CD14-positive monocyte (primary cell): ENCODE measurements at regions not wholly inside any gene's neighbourhood (a gene's known extent, or its start where the extent isn't known, plus 50 kb on each side); places are given as distances from the start of the nearest gene placed in this dataset.

Experiments used
- DNase-seq, 3 donors: peaks; one replicate each; pipeline ENCODE4 v3.0.0-alpha.2; 2011 to 2022
- H2AFZ ChIP-seq: 2 replicates; pipeline ENCODE4 v1.6.0; 2012; ENCODE audit warnings: mild to moderate bottlenecking, low read depth, low read length, inconsistent platforms; ENCODE audit not compliant: insufficient read depth, poor library complexity, severe bottlenecking
- H3K27ac ChIP-seq, 2 donors: 1 replicate in 1 of 2; 2 replicates in 1 of 2; pipeline ENCODE4 v1.5.1; 2012 to 2013; ENCODE audit warnings: low read length in 2 of 2, control low read depth in 1 of 2, inconsistent platforms in 1 of 2, low read depth in 1 of 2, mild to moderate bottlenecking in 1 of 2
- H3K27me3 ChIP-seq, 2 donors: one replicate each; pipeline versions ENCODE4 v1.6.0 to v1.6.1; 2011 to 2013; ENCODE audit warnings: low read length in 2 of 2; ENCODE audit not compliant: control insufficient read depth in 2 of 2, insufficient read depth in 2 of 2
- H3K36me3 ChIP-seq, 2 donors: replicated peaks in 1 of 2; 1 replicate in 1 of 2; 2 replicates in 1 of 2; pipeline versions ENCODE4 v1.5.1 to v1.6.1; 2012 to 2013; ENCODE audit warnings: low read length in 2 of 2, control low read depth in 1 of 2, inconsistent platforms in 1 of 2, mild to moderate bottlenecking in 1 of 2; ENCODE audit not compliant: insufficient read depth in 2 of 2, control insufficient read depth in 1 of 2
- H3K4me1 ChIP-seq, 2 donors: 1 replicate in 1 of 2; 2 replicates in 1 of 2; pipeline versions ENCODE4 v1.5.1 to v1.6.1; 2012 to 2013; ENCODE audit warnings: low read length in 2 of 2, control low read depth in 1 of 2, inconsistent platforms in 1 of 2, mild to moderate bottlenecking in 1 of 2, moderate library complexity in 1 of 2; ENCODE audit not compliant: insufficient read depth in 2 of 2, control insufficient read depth in 1 of 2
- H3K4me2 ChIP-seq: replicated peaks from 2 replicates; pipeline ENCODE3; 2012; ENCODE audit warnings: low read length, moderate library complexity, mild to moderate bottlenecking; ENCODE audit not compliant: poor library complexity, severe bottlenecking; ENCODE audit errors: extremely low read depth
- H3K4me3 ChIP-seq, 3 experiments: fragments of 200-600 bp in 1 of 3; sonication (generic) in 1 of 3; replicated peaks in 1 of 3; 1 replicate in 2 of 3; 2 replicates in 1 of 3; pipeline ENCODE4 v1.5.1; 2011 to 2013; ENCODE audit warnings: low read length in 3 of 3, mild to moderate bottlenecking in 3 of 3, control low read depth in 2 of 3, low read depth in 2 of 3, inconsistent platforms in 1 of 3, moderate library complexity in 1 of 3
- H3K79me2 ChIP-seq: 2 replicates; pipeline ENCODE4 v1.6.0; 2012; ENCODE audit warnings: mild to moderate bottlenecking, control low read depth, inconsistent platforms, low read length, moderate library complexity; ENCODE audit not compliant: insufficient read depth
- H3K9ac ChIP-seq: 2 replicates; pipeline ENCODE4 v1.6.0; 2017; ENCODE audit warnings: low read length, mild to moderate bottlenecking; ENCODE audit not compliant: insufficient read depth, poor library complexity, severe bottlenecking
- H3K9me3 ChIP-seq, 2 donors: replicated peaks in 1 of 2; 1 replicate in 1 of 2; 2 replicates in 1 of 2; pipeline versions ENCODE4 v1.5.1 to v1.6.1; 2012 to 2013; ENCODE audit warnings: low read length in 2 of 2, control low read depth in 1 of 2; ENCODE audit not compliant: control insufficient read depth in 1 of 2, insufficient read depth in 1 of 2
- H4K20me1 ChIP-seq: 2 replicates; pipeline ENCODE4 v1.6.0; 2012; ENCODE audit warnings: mild to moderate bottlenecking, low read length, control low read depth, moderate library complexity; ENCODE audit not compliant: insufficient read depth
- H3K27ac Mint-ChIP-seq, 7 donors: one replicate each; pipeline ENCODE4 v1.8.0; 2020; ENCODE audit warnings: mild to moderate bottlenecking in 7 of 7, mixed read lengths in 7 of 7, moderate library complexity in 6 of 7, inconsistent platforms in 2 of 7
- H3K27me3 Mint-ChIP-seq, 3 donors: one replicate each; pipeline ENCODE4 v1.8.0; 2021 to 2022; ENCODE audit warnings: low read depth in 3 of 3, mild to moderate bottlenecking in 3 of 3, mixed read lengths in 3 of 3, moderate library complexity in 3 of 3, inconsistent platforms in 1 of 3
- H3K36me3 Mint-ChIP-seq, 2 donors: one replicate each; pipeline ENCODE4 v1.8.0; 2020; ENCODE audit warnings: mixed read lengths in 2 of 2, inconsistent platforms in 1 of 2, mild to moderate bottlenecking in 1 of 2
- H3K4me1 Mint-ChIP-seq: one replicate; pipeline ENCODE4 v1.8.0; 2020; ENCODE audit warnings: mild to moderate bottlenecking, mixed read lengths
- H3K4me3 Mint-ChIP-seq, 2 donors: one replicate each; pipeline ENCODE4 v1.8.0; 2020; ENCODE audit warnings: mild to moderate bottlenecking in 2 of 2, mixed read lengths in 2 of 2, moderate library complexity in 1 of 2
- H3K9me3 Mint-ChIP-seq, 7 donors: one replicate each; pipeline ENCODE4 v1.8.0; 2020 to 2022; ENCODE audit warnings: mixed read lengths in 7 of 7, mild to moderate bottlenecking in 6 of 7, moderate library complexity in 6 of 7, inconsistent platforms in 2 of 7
- WGBS: methylation state at CpG from one replicate; pipeline ENCODE4 v1.1.5; 2013; ENCODE audit warnings: missing lambda C conversion rate; ENCODE audit not compliant: insufficient coverage; 5-methylcytosine and 5-hydroxymethylcytosine counted together
- intact Hi-C, 2 donors: fragments of 100-400 bp; cut with micrococcal nuclease; formaldehyde crosslinking; loops; one replicate each; pipeline versions ENCODE4 v1.15.0 to v1.15.1; 2023
- TF ChIP-seq, protein P1 (sequence below): fragments of 200-600 bp; IDR thresholded peaks from one replicate; pipeline ENCODE4 v1.8.0; 2022; ENCODE audit warnings: antibody characterized with exemption, mild to moderate bottlenecking

DNA sequence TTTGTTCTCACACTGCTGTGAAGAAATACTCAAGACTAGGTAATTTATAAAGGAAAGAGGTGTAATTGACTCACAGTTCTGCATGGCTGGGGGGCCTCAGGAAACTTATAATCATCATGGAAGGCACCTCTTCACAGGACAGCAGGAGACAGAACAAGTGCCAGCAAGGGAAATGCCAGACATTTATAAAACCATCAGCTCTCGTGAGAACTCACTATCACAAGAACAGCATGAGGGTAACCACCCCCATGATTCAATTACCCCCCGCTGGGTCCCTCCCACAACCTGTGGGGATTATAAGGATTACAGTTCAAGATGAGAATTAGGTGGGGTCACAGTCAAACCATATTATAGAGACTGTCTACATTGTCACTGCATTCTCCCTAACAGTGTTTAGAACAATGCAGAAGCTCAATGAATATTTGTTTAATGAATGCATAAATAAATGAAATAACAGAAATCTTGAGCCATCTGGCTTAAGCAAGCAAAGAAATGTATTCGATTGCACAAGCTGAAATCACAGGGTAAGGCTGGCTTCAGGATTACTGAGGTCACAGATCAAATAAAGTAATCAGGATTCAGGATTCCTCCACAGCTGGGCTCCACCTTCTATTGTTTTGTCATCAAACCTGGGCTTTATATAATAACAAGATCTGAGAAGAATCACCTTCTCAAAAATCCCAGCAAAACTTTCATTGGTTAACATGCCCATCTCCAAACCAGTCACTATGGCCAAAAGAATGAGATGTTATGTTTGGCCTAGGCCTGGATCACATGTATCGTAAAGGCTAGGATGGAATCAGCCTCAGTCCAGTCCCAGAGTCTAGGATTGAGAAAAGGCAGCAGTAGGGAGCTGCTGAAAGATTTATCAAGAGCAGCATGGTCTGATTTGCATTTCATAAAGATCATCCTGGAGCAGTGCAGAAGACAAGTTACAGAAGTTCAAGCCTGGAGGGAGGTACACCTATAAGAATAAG lies 137.8 kb upstream of the UBASH3B start:
- Histone ChIP-seq H3K9me3 (no peaks in the 10 kb centered on the region), H3K4me1 (no peaks in the 10 kb centered on the region), H2AFZ (no peak overlapping the region), H4K20me1 (no peaks in the 10 kb centered on the region), H3K4me2 (no peak overlapping the region), H3K27me3 (no peaks in the 10 kb centered on the region), H3K4me3 (no peak overlapping the region), H3K79me2 (no peaks in the 10 kb centered on the region), H3K9ac (no peak overlapping the region), H3K36me3 (no peaks in the 10 kb centered on the region), H3K27ac (no peak overlapping the region)
- Mint-ChIP-seq H3K4me3 (no peak overlapping the region), H3K27ac (no peak overlapping the region), H3K9me3 (peaks cover 0 to 4% (median 0%) of the 10 kb centered on the region in 7 donors), H3K36me3 (no peaks in the 10 kb centered on the region), H3K4me1 (peaks cover 2% of the 10 kb centered on the region), H3K27me3 (peaks cover 0 to 3% (median 0%) of the 10 kb centered on the region in 3 donors)
- 88% methylated on average over 1 of the region's 4 CpGs for WGBS
- no peak for DNase-seq
- intact Hi-C loops = no loop called here
- TF ChIP-seq, protein P1, sequence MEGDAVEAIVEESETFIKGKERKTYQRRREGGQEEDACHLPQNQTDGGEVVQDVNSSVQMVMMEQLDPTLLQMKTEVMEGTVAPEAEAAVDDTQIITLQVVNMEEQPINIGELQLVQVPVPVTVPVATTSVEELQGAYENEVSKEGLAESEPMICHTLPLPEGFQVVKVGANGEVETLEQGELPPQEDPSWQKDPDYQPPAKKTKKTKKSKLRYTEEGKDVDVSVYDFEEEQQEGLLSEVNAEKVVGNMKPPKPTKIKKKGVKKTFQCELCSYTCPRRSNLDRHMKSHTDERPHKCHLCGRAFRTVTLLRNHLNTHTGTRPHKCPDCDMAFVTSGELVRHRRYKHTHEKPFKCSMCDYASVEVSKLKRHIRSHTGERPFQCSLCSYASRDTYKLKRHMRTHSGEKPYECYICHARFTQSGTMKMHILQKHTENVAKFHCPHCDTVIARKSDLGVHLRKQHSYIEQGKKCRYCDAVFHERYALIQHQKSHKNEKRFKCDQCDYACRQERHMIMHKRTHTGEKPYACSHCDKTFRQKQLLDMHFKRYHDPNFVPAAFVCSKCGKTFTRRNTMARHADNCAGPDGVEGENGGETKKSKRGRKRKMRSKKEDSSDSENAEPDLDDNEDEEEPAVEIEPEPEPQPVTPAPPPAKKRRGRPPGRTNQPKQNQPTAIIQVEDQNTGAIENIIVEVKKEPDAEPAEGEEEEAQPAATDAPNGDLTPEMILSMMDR = no peak

- H3K4me1 ChIP-seq = no peaks in the 10 kb centered on the region
- H3K36me3 ChIP-seq = no peaks in the 10 kb centered on the region
- 70% methylated on average over 1 of the region's 2 CpGs for WGBS
- Mint-ChIP-seq H3K27ac (no peak overlapping the region), H3K9me3 (peaks cover 0 to 4% (median 0%) of the 10 kb centered on the region in 7 donors), H3K4me3 (no peak overlapping the region), H3K4me1 (peaks cover 2% of the 10 kb centered on the region), H3K36me3 (no peaks in the 10 kb centered on the region), H3K27me3 (no peaks in the 10 kb centered on the region)
- no peak overlapping the region for H3K4me2 ChIP-seq
- H3K27ac ChIP-seq = no peak overlapping the region
- H3K79me2 ChIP-seq = no peaks in the 10 kb centered on the region
- intact Hi-C loops = no loop called here
- H3K27me3 ChIP-seq = no peaks in the 10 kb centered on the region
- H2AFZ ChIP-seq = no peak overlapping the region
- TF ChIP-seq, protein P1 = no peak
- no peak for DNase-seq
- H4K20me1 ChIP-seq = no peaks in the 10 kb centered on the region
- no peak overlapping the region for H3K9ac ChIP-seq
- no peak overlapping the region for H3K4me3 ChIP-seq
- no peaks in the 10 kb centered on the region for H3K9me3 ChIP-seq
Observed at GRCh38 chr11:122516686-122517085, 138.8 kb upstream of the UBASH3B start.
